Epithelial cell of prostate (primary cell): ENCODE measurements at regions not wholly inside any gene's neighbourhood (a gene's known extent, or its start where the extent isn't known, plus 50 kb on each side); places are given as distances from the start of the nearest gene placed in this dataset.
"Not testable (repeated sequence)": the region's sequence is repeated elsewhere in the genome, so short reads cannot be mapped to it uniquely, and the experiment has no call there.

Source experiments
- DNase-seq: peaks from one replicate; pipeline ENCODE4 v3.0.0-alpha.2; 2011; ENCODE audit warnings: low read depth, low spot score
- H3K27ac ChIP-seq: fragments of 450-650 bp; 2 replicates; pipeline ENCODE4 v1.5.1; 2017; ENCODE audit warnings: mild to moderate bottlenecking

- no peak for DNase-seq
- no peak overlapping the region for H3K27ac ChIP-seq
Observed at GRCh38 chr3:81375921-81376320, 385.5 kb downstream of the GBE1 start.

DNA sequence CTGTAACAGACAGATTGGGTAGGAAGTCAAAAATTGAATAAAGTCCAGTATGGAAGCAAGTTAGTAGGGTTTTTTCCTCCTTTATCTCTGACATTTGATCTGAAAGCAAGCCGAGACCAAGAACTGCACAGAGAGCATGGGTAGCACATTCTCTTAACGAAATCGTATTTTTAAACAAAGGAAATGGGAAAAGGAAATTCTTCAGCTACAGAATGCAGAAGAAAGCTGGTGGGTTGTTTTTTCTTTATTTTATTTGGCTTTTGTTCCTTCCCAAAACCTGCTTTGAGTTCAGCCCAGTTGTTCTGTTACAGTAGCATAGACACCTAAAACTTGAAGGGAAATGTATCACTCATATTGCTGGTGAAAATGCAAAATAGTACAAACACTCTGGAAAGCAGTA lies 397.0 kb downstream of the GBE1 start:
- DNase-seq: no peak

DNA sequence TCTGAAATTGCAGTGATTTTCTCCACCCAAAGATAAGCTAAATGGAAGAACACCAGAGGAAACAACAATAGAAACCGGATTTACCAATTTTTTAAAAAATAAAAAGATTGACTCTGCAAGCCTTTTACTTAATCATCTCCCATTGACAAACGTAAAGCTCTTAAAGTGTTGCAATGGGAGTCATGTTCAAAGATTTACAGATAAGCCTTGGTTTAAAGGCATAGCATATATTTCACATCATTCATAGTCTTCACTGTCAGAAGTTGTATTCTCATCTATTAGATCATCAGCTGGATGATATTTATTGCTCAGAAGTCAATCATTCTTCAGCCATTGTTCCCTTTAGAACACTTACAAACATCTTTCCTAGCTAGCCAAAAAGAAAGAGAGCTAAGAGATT lies 397.6 kb downstream of the GBE1 start:
- no peak overlapping the region for H3K27ac ChIP-seq
- DNase-seq: no peak

More for the DNA sequence above, 397.0 kb downstream of the GBE1 start:
- no peak overlapping the region for H3K27ac ChIP-seq

DNA sequence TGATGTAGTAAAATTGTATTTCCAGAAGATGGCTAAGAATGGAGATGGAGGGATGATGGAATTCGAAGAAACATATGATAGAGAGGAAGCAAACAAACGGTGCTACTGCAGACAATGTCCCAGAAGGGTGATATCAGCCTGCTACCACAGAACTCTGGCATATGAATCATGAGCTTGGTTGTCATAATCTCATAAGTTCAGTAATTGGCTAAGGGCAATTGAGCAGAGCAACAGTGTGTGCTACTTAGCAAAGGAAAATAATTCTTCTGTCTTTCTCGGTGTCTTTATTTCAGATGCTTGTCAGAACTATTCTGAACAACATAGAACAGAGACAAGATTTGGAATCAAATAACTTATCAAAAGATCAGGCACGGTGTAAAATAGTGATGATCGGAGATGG lies 407.3 kb downstream of the GBE1 start:
- no peak for DNase-seq
- no peak overlapping the region for H3K27ac ChIP-seq

- DNase-seq: peak; percentile 50
- no peak overlapping the region for H3K27ac ChIP-seq
Observed at GRCh38 chr3:81352867-81353266, 408.6 kb downstream of the GBE1 start.

- H3K27ac ChIP-seq: no peak overlapping the region
- DNase-seq: no peak
Observed at GRCh38 chr3:81349816-81350340, 411.6 kb downstream of the GBE1 start.

GRCh38 chr3:81339040-81339845 lies 422.2 kb downstream of the GBE1 start:
- peak; percentile 24 for DNase-seq
- no peak overlapping the region for H3K27ac ChIP-seq

DNA sequence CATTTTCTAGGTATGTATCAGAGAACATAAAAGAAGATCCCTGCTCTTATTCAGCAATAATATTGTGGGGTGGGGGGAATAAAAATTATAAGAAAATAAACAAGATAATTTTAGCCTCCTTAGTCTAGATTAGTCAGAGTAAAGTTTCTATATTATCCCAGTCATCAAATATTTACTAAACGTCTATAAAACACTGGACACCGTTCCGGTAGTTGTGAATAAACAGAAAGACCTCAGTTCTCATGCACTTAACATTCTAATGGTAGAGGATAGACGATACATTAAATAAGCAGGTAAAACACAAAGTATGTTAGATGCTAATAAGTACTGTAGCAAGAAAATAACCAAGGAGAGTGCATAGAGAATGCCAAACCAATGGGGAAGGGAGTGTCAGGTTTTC lies 425.0 kb downstream of the GBE1 start:
- DNase-seq: no peak
- H3K27ac ChIP-seq: no peak overlapping the region

GRCh38 chr3:81329835-81330234 lies 431.6 kb downstream of the GBE1 start:
- H3K27ac ChIP-seq, DNase-seq: not testable (repeated sequence)

DNA sequence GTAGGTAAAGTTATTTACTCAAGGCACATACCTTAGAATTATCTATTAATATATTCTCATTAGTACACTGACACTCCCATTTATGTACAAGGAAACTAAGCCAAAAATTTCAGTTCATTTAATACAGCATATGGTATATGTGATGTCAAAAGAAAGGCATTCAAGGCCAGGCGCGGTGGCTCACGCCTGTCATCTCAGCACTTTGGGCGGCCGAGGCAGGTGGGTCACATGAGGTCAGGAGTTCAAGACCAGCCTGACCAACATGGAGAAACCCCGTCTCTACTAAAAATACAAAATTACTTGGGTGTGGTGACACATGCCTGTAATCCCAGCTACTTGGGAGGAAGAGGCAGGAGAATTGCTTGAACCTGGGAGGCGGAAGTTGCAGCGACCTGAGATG lies 435.2 kb downstream of the GBE1 start:
- DNase-seq: no peak
- H3K27ac ChIP-seq: no peak overlapping the region

DNA sequence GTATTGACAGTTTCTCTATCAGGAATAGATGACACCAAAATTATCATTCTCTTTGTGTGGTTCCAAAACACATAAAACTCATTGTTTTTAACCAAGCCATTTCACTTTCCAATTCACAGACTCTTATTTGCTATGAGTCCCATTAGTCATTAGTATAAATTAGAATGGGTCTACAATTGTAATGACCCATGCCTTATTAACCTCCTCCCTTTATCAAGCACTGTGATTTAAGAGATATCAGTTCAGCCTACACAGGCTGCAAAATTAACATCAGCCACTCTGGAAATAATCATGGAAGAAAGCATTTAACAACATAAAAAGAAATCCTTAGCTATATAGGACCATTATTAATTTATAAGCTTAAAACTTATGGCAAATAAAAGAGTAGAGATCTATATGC lies 440.6 kb downstream of the GBE1 start:
- no peak for DNase-seq
- H3K27ac ChIP-seq: no peak overlapping the region

DNA sequence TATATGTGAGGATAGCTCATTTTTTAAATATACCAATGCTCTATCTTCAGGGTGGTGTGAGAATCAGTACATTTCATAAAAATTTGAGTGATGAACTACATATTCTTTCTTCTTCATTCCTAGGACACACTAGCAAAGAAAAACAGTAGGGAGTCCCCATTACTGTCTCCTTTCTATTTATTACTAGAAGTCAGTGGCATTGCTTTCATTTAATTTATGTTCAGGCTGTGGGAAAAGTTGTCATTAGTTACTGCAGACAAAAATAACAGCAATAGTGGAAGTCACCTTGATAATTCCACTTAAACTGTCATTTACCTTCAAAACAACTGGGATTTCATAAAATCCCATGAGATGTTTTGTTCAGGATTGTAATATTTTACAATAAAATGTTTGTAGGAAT lies 446.4 kb downstream of the GBE1 start:
- H3K27ac ChIP-seq: no peak overlapping the region
- no peak for DNase-seq

- no peak for DNase-seq
- H3K27ac ChIP-seq: no peak overlapping the region
Observed at GRCh38 chr3:81311321-81311720, 450.1 kb downstream of the GBE1 start.

GRCh38 chr3:81308306-81308705 lies 453.1 kb downstream of the GBE1 start:
- DNase-seq: no peak
- peak overlapping the region; percentile 4 for H3K27ac ChIP-seq

DNA sequence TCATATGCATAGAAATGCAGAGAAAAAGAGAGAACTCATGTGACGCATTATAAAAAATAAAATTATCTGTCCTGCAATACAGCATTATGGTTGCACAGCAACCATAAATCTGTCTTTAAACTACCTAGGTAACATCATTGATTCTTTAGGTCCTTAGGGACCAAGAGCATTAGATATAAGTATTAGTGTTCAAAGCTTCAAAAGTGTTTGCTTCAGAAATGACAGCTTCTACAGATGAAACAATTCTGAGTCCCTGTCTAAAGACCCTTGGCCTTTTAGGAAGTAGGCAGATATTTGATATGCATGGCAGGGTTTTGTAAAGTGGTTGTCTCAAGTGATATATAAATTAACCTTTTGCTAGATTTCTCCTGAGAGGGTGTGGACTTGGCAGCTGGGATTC lies 454.2 kb downstream of the GBE1 start:
- no peak for DNase-seq
- no peak overlapping the region for H3K27ac ChIP-seq

GRCh38 chr3:81303321-81303720 lies 458.1 kb downstream of the GBE1 start:
- H3K27ac ChIP-seq: no peak overlapping the region
- DNase-seq: no peak

GRCh38 chr3:81302045-81302444 lies 459.4 kb downstream of the GBE1 start:
- no peak overlapping the region for H3K27ac ChIP-seq
- no peak for DNase-seq

- DNase-seq: no peak
Observed at GRCh38 chr3:81301230-81301629, 460.2 kb downstream of the GBE1 start.

DNA sequence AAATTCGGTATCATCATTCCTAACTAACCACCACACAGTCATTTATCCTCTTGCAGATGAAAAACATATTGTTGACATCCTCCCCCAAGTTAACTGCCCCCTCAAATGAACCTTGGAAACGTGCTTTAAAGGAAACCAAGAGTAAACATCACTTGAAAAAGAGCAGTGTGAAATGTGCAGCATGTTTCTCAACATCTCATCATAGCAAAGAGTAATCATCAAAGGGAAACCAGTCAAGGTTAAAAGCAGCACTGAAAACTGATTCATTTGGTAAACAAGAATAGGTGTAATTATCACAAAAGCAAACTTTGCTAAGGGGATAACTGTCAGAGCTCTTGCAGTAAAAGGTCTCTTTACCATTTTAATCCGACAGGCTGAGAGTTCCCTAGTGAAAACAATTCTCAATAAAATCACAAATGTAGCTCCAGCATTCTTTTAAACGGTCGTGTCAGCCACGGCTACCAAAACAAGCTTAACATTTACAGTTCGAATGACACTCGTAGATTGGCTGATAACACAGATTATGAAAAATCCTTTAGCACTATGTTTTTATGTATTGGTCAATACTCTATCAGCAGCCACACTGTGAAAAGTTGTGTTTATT lies 461.0 kb downstream of the GBE1 start:
- no peak for DNase-seq
- H3K27ac ChIP-seq: no peak overlapping the region

More at GRCh38 chr3:81301230-81301629, 460.2 kb downstream of the GBE1 start:
- H3K27ac ChIP-seq: no peak overlapping the region

DNA sequence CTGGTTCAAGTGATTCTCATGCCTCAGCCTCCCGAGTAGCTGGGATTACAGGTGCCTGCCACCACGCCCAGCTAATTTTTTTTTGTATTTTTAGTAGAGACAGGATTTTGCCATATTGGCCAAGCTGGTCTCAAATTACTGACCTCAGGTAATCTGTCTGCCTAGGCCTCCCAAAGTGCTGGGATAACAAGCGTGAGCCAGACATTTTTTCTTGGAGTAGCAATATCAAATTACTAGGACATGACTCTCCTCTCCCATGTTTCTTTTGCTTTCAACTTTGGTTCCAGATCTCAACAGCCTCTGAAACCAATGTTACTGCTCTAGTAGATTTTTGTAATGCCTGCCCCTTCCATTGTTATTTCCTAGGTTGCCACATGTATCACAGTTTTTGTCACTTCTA lies 462.0 kb downstream of the GBE1 start:
- DNase-seq: no peak
- H3K27ac ChIP-seq: no peak overlapping the region

DNA sequence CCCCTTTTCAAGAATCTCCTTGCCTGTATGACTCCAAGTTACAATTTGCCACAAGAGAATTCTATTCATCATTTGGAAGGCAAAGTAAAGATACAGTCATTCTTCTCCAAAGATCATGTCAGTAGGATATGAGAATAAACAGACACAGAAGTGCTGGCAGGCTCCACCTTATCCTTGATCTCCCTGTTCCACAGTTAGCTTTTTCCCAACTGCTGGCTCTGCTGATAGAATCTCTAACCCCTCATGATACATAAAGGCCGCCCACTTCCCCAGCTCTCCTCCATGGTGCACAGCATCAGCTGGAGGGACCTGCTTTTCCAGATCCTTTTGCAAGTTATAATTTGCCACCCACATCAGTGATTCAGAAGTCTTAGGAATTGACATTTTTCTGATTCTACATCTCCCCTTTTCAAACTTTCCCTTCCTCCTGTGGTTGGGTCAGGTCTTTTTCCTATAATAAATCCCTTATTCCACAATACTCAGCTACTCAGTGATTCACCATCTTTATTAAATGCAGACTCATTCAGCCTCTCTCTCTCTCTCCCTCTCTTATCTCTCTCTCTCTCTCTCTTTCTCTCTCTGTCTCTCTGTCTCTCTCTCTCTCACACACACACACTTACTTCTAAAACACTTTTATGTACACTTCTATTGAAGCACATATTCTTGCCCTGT lies 465.4 kb downstream of the GBE1 start:
- no peak for DNase-seq
- no peak overlapping the region for H3K27ac ChIP-seq
